Gastroesophageal sphincter (tissue), 3 donors: ENCODE measurements at regions not wholly inside any gene's neighbourhood (a gene's known extent, or its start where the extent isn't known, plus 50 kb on each side); places are given as distances from the start of the nearest gene placed in this dataset.
"Not testable (repeated sequence)": the region's sequence is repeated elsewhere in the genome, so short reads cannot be mapped to it uniquely, and the experiment has no call there.

Experiments used
- POLR2A ChIP-seq, 2 donors: fragments of 450-650 bp; IDR thresholded peaks; one replicate each; pipeline ENCODE4 v1.6.1; 2017; ENCODE audit warnings: antibody characterized with exemption in 2 of 2, mild to moderate bottlenecking in 2 of 2, moderate library complexity in 1 of 2
- POLR2AphosphoS5 ChIP-seq: sonication (generic); formaldehyde crosslinking; IDR thresholded peaks from one replicate; pipeline ENCODE4 v1.6.1; 2017; ENCODE audit warnings: antibody characterized with exemption
- TF ChIP-seq, protein P1 (sequence below), 4 experiments: fragments of 200-600 bp in 2 of 4; fragments of 450-650 bp in 2 of 4; sonication (generic) in 1 of 4; IDR thresholded peaks; one replicate each; pipeline ENCODE4 v1.5.1; 2017 to 2019; ENCODE audit warnings: antibody characterized with exemption in 4 of 4, mild to moderate bottlenecking in 2 of 4, moderate library complexity in 2 of 4

DNA sequence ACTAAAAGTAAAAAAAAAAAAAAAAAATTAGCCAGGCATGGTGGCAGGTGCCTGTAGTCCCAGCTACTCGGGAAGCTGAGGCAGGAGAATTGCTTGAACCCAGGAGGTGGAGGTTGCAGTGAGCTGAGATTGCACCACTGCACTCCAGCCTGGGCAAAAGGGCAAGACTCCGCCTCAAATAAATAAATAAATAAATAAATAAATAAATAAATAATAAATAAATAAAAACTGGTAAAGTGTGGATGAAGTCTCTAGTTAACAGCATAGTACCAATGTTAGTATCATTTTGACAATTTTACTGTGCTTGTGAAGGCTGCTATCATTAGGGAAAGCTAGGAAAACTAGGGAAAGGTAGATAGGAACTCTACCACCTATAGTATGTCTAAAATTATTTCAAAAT is 581.0 kb upstream of the ID4 start:
- TF ChIP-seq POLR2AphosphoS5; POLR2A (IDR thresholded peaks at IDR 0.05): not testable (repeated sequence)
- TF ChIP-seq, protein P1, sequence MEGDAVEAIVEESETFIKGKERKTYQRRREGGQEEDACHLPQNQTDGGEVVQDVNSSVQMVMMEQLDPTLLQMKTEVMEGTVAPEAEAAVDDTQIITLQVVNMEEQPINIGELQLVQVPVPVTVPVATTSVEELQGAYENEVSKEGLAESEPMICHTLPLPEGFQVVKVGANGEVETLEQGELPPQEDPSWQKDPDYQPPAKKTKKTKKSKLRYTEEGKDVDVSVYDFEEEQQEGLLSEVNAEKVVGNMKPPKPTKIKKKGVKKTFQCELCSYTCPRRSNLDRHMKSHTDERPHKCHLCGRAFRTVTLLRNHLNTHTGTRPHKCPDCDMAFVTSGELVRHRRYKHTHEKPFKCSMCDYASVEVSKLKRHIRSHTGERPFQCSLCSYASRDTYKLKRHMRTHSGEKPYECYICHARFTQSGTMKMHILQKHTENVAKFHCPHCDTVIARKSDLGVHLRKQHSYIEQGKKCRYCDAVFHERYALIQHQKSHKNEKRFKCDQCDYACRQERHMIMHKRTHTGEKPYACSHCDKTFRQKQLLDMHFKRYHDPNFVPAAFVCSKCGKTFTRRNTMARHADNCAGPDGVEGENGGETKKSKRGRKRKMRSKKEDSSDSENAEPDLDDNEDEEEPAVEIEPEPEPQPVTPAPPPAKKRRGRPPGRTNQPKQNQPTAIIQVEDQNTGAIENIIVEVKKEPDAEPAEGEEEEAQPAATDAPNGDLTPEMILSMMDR (IDR thresholded peaks at IDR 0.05), result not testable (repeated sequence)
